Right lobe of liver (tissue), 6 donors: ENCODE measurements at regions not wholly inside any gene's neighbourhood (a gene's known extent, or its start where the extent isn't known, plus 50 kb on each side); places are given as distances from the start of the nearest gene placed in this dataset.

Experiments
- ATAC-seq, 4 donors: fragments of 200-7000 bp; cut with Tn5 transposase; one replicate each; pipeline ENCODE4 v1.9.1; 2020; ENCODE audit warnings: mild to moderate bottlenecking in 4 of 4, moderate library complexity in 4 of 4
- DNase-seq, 3 donors: peaks; one replicate each; pipeline ENCODE4 v3.0.0-alpha.2; 2020
- H3K27ac ChIP-seq, 3 donors: fragments of 200-600 bp; one replicate each; pipeline ENCODE4 v1.8.0; 2022
- H3K27me3 ChIP-seq, 2 donors: fragments of 200-600 bp; one replicate each; pipeline ENCODE4 v1.8.0; 2022
- H3K36me3 ChIP-seq, 4 donors: fragments of 200-600 bp; sonication (generic) in 1 of 4; one replicate each; pipeline versions ENCODE4 v1.5.1 to v1.8.0; 2017 to 2022; ENCODE audit warnings: control low read depth in 1 of 4
- H3K4me1 ChIP-seq, 4 donors: fragments of 200-600 bp; sonication (generic) in 1 of 4; one replicate each; pipeline versions ENCODE4 v1.5.1 to v1.8.0; 2017 to 2022; ENCODE audit warnings: control low read depth in 1 of 4
- H3K4me3 ChIP-seq, 3 donors: fragments of 200-600 bp; one replicate each; pipeline ENCODE4 v1.8.0; 2022
- H3K9me3 ChIP-seq, 4 donors: fragments of 200-600 bp; sonication (generic) in 1 of 4; one replicate each; pipeline versions ENCODE4 v1.5.1 to v1.8.0; 2017 to 2022; ENCODE audit warnings: control low read depth in 1 of 4
- POLR2A ChIP-seq: fragments of 450-650 bp; IDR thresholded peaks from one replicate; pipeline ENCODE4 v1.6.1; 2017; ENCODE audit warnings: antibody characterized with exemption, mild to moderate bottlenecking
- WGBS: methylation state at CpG from one replicate; pipeline ENCODE4 v1.1.6; 2018; ENCODE audit warnings: low coverage, low lambda C conversion rate; ENCODE audit not compliant: insufficient coverage; ENCODE audit errors: missing lambda C conversion rate; 5-methylcytosine and 5-hydroxymethylcytosine counted together
- intact Hi-C, 2 donors: fragments of 100-400 bp; cut with DNase I; formaldehyde crosslinking; loops; one replicate each; pipeline versions ENCODE4 v1.11.2 to v1.14.1; 2022
- small RNA-seq, 2 experiments: library from RNA; depleted of rRNA; stranded (forward); fragments of <200 nt; gene quantifications; one replicate each; pipeline ENCODE3, GENCODE V24; 2016
- TF ChIP-seq, protein P1 (sequence below), 4 donors: fragments of 200-600 bp in 3 of 4; fragments of 450-650 bp in 1 of 4; IDR thresholded peaks; one replicate each; pipeline versions ENCODE4 v1.5.1 to v1.8.0; 2016 to 2022; ENCODE audit warnings: antibody characterized with exemption in 4 of 4, mild to moderate bottlenecking in 2 of 4
- donor health status: DM: no; HTN: yes; CAD: no.
- donor health status: DM: no; HTN: no; CAD: no.
- donor health status: DM: no; HTN: no; CAD: no.
- donor health status: DM: no; HTN: yes; CAD: no.
- donor health status: DM: no; HTN: yes; CAD: no.

GRCh38 chrX:3779546-3779945, 66.1 kb upstream of the PRKX start:
- no peak for TF ChIP-seq POLR2A
- TF ChIP-seq, protein P1, sequence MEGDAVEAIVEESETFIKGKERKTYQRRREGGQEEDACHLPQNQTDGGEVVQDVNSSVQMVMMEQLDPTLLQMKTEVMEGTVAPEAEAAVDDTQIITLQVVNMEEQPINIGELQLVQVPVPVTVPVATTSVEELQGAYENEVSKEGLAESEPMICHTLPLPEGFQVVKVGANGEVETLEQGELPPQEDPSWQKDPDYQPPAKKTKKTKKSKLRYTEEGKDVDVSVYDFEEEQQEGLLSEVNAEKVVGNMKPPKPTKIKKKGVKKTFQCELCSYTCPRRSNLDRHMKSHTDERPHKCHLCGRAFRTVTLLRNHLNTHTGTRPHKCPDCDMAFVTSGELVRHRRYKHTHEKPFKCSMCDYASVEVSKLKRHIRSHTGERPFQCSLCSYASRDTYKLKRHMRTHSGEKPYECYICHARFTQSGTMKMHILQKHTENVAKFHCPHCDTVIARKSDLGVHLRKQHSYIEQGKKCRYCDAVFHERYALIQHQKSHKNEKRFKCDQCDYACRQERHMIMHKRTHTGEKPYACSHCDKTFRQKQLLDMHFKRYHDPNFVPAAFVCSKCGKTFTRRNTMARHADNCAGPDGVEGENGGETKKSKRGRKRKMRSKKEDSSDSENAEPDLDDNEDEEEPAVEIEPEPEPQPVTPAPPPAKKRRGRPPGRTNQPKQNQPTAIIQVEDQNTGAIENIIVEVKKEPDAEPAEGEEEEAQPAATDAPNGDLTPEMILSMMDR (IDR thresholded peaks at IDR 0.05): no peak
- ATAC-seq: no peak
- no peaks in the 10 kb centered on the region for H3K9me3 ChIP-seq

GRCh38 chrX:3777416-3777815, 64.0 kb upstream of the PRKX start:
- no peak overlapping the region for H3K27ac ChIP-seq
- TF ChIP-seq POLR2A: no peak
- TF ChIP-seq, protein P1 (IDR thresholded peaks at IDR 0.05): no peak
- no peaks in the 10 kb centered on the region for H3K4me1 ChIP-seq
- DNase-seq (no peak), ATAC-seq (no peak)
- intact Hi-C loops: no loop called here
- no peaks in the 10 kb centered on the region for H3K27me3 ChIP-seq
- no peak overlapping the region for H3K4me3 ChIP-seq
- no peaks in the 10 kb centered on the region for H3K9me3 ChIP-seq
- no peaks in the 10 kb centered on the region for H3K36me3 ChIP-seq

More at GRCh38 chrX:3779546-3779945, 66.1 kb upstream of the PRKX start:
- H3K36me3 ChIP-seq: no peaks in the 10 kb centered on the region
- no peak overlapping the region for H3K4me3 ChIP-seq
- H3K27me3 ChIP-seq: no peaks in the 10 kb centered on the region
- H3K4me1 ChIP-seq: no peaks in the 10 kb centered on the region
- no peak for DNase-seq
- H3K27ac ChIP-seq: no peak overlapping the region
- intact Hi-C loops: no loop called here

DNA sequence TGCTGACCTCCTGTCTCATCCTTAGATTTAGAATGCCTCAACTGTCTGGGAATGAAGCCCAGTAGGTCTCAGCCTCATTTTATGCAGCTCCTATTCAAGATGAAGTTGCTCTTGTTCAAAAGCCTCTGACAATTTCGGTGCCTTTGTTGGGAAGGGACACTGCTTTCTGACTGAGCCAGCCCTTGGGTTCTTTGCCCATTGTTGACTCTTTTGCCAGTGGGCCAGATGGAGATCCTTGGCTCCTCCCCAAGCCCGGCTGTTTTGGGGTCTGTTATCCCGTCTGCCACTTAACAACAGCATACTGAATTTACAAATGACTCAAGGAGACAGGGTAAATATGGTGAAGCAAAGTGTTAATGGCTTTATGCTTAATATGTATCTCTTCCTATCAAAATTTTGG, 58.3 kb upstream of the PRKX start:
- Histone ChIP-seq H3K27me3 (no peaks in the 10 kb centered on the region), H3K9me3 (no peaks in the 10 kb centered on the region), H3K4me1 (no peaks in the 10 kb centered on the region), H3K36me3 (no peaks in the 10 kb centered on the region), H3K4me3 (no peak overlapping the region), H3K27ac (no peak overlapping the region)
- intact Hi-C loops: no loop called here
- DNase-seq (no peak), ATAC-seq (no peak)
- WGBS: 53% methylated on average over 3 of the region's 3 CpGs
- no peak for TF ChIP-seq POLR2A
- TF ChIP-seq, protein P1 (IDR thresholded peaks at IDR 0.05): no peak

- Histone ChIP-seq H3K9me3 (no peaks in the 10 kb centered on the region), H3K27ac (no peak overlapping the region), H3K4me3 (no peak overlapping the region), H3K4me1 (no peaks in the 10 kb centered on the region), H3K27me3 (no peaks in the 10 kb centered on the region), H3K36me3 (no peaks in the 10 kb centered on the region)
- intact Hi-C loops: no loop called here
- DNase-seq: no peak
- 50% methylated on average over 1 of the region's 1 CpG for WGBS
- no peak for ATAC-seq
- TF ChIP-seq POLR2A: no peak
- TF ChIP-seq, protein P1 (IDR thresholded peaks at IDR 0.05): no peak
Measured at GRCh38 chrX:3768881-3769280, 55.4 kb upstream of the PRKX start.

Small RNA genes lying in the stretch of these regions (small RNA-seq; reads per million reads assigned to genes)
- 0 reads per million in 2 experiments for gene RF00401
